Bronchial epithelial cell (primary cell): ENCODE measurements at regions not wholly inside any gene's neighbourhood (a gene's known extent, or its start where the extent isn't known, plus 50 kb on each side); places are given as distances from the start of the nearest gene placed in this dataset.

Experiments
- DNase-seq: peaks from one replicate; pipeline ENCODE4 v3.0.0-alpha.2; 2010; ENCODE audit warnings: low read depth
- FAIRE-seq: peaks from 2 replicates; lab custom pipeline; 2011; peaks lifted over from hg19 to GRCh38; lab: Jason Lieb, UNC
- H3K27me3 ChIP-seq: 2 replicates; pipeline ENCODE4 v1.5.1; 2011; ENCODE audit warnings: low read length; ENCODE audit not compliant: control insufficient read depth, insufficient read depth
- H3K36me3 ChIP-seq: 2 replicates; pipeline ENCODE4 v1.5.1; 2011; ENCODE audit warnings: low read length; ENCODE audit not compliant: control insufficient read depth, insufficient read depth
- H3K4me3 ChIP-seq: 2 replicates; pipeline ENCODE4 v1.5.1; 2011; ENCODE audit warnings: mild to moderate bottlenecking, low read depth, low read length, control low read depth
- CTCF ChIP-seq: IDR thresholded peaks from 2 replicates; pipeline ENCODE4 v1.5.1; 2011; ENCODE audit warnings: mild to moderate bottlenecking, moderate library complexity, low read length, control low read depth, inconsistent platforms; ENCODE audit not compliant: insufficient read depth, severe bottlenecking

- H3K36me3 ChIP-seq: no peaks in the 10 kb centered on the region
- DNase-seq (no peak), FAIRE-seq (no peak)
- no peaks in the 10 kb centered on the region for H3K27me3 ChIP-seq
- H3K4me3 ChIP-seq: no peak overlapping the region
- no peak for TF ChIP-seq CTCF
Observed at GRCh38 chr1:115145226-115145625, 55.9 kb upstream of the TSPAN2 start.

- H3K4me3 ChIP-seq: no peak overlapping the region
- no peaks in the 10 kb centered on the region for H3K36me3 ChIP-seq
- FAIRE-seq (no peak), DNase-seq (no peak)
- no peak for TF ChIP-seq CTCF
- H3K27me3 ChIP-seq: no peaks in the 10 kb centered on the region
Observed at GRCh38 chr1:115144176-115144575, 54.9 kb upstream of the TSPAN2 start.

- FAIRE-seq: no peak
Observed at GRCh38 chr1:115142616-115143015, 53.3 kb upstream of the TSPAN2 start.

GRCh38 chr1:115141145-115141454 lies 51.8 kb upstream of the TSPAN2 start:
- no peak for TF ChIP-seq CTCF
- no peaks in the 10 kb centered on the region for H3K36me3 ChIP-seq
- no peaks in the 10 kb centered on the region for H3K27me3 ChIP-seq
- FAIRE-seq: no peak
- H3K4me3 ChIP-seq: no peak overlapping the region
- DNase-seq: no peak

More at GRCh38 chr1:115142616-115143015, 53.3 kb upstream of the TSPAN2 start:
- peak; percentile 33 for DNase-seq
- H3K4me3 ChIP-seq: no peak overlapping the region
- no peaks in the 10 kb centered on the region for H3K36me3 ChIP-seq
- peak; percentile 11 for TF ChIP-seq CTCF
- H3K27me3 ChIP-seq: no peaks in the 10 kb centered on the region

GRCh38 chr1:115140442-115141144 lies 51.3 kb upstream of the TSPAN2 start:
- no peak for FAIRE-seq
- no peak for DNase-seq
- TF ChIP-seq CTCF: no peak
- Histone ChIP-seq H3K27me3 (no peaks in the 10 kb centered on the region), H3K4me3 (no peak overlapping the region), H3K36me3 (no peaks in the 10 kb centered on the region)

GRCh38 chr1:115139381-115139780 lies 50.1 kb upstream of the TSPAN2 start:
- Histone ChIP-seq H3K27me3 (no peaks in the 10 kb centered on the region), H3K36me3 (no peaks in the 10 kb centered on the region), H3K4me3 (no peak overlapping the region)
- FAIRE-seq (no peak), DNase-seq (no peak)
- TF ChIP-seq CTCF: no peak
